CD4-positive, alpha-beta T cell treated with Interleukin-17A for 4 hours (primary cell): ENCODE measurements at regions not wholly inside any gene's neighbourhood (a gene's known extent, or its start where the extent isn't known, plus 50 kb on each side); places are given as distances from the start of the nearest gene placed in this dataset.
"Not testable (repeated sequence)": the region's sequence is repeated elsewhere in the genome, so short reads cannot be mapped to it uniquely, and the experiment has no call there.

Experiments
- DNase-seq: peaks from one replicate; pipeline ENCODE4 v3.0.0-alpha.2; 2020; ENCODE audit warnings: mixed read lengths

GRCh38 chr15:59894835-59895234 is 109.3 kb upstream of the FOXB1 start:
- no peak for DNase-seq

- DNase-seq, result no peak
Observed at GRCh38 chr15:59892985-59893384, 111.1 kb upstream of the FOXB1 start.

- DNase-seq, result not testable (repeated sequence)
Observed at GRCh38 chr15:59887870-59888269, 116.2 kb upstream of the FOXB1 start.

- DNase-seq, result no peak
Observed at GRCh38 chr15:59887211-59887610, 116.9 kb upstream of the FOXB1 start.

GRCh38 chr15:59886441-59886840 is 117.7 kb upstream of the FOXB1 start:
- no peak for DNase-seq

- DNase-seq, result no peak
Observed at GRCh38 chr15:59885832-59886231, 118.3 kb upstream of the FOXB1 start.

GRCh38 chr15:59879506-59880265 is 124.4 kb upstream of the FOXB1 start:
- DNase-seq, result no peak

GRCh38 chr15:59876140-59876539 is 128.0 kb upstream of the FOXB1 start:
- DNase-seq, result no peak

GRCh38 chr15:59873644-59874272 is 130.4 kb upstream of the FOXB1 start:
- DNase-seq, result no peak

- no peak for DNase-seq
Observed at GRCh38 chr15:59867086-59867855, 136.8 kb upstream of the FOXB1 start.

GRCh38 chr15:59866642-59867041 is 137.5 kb upstream of the FOXB1 start:
- DNase-seq, result no peak

- DNase-seq, result no peak
Observed at GRCh38 chr15:59862191-59863155, 141.6 kb upstream of the FOXB1 start.

GRCh38 chr15:59847968-59848367 is 156.1 kb upstream of the FOXB1 start:
- no peak for DNase-seq

- DNase-seq, result no peak
Observed at GRCh38 chr15:59845942-59846499, 156.9 kb upstream of the BNIP2 start.

- no peak for DNase-seq
Observed at GRCh38 chr15:59843609-59844008, 154.5 kb upstream of the BNIP2 start.

GRCh38 chr15:59841036-59841435 is 151.9 kb upstream of the BNIP2 start:
- no peak for DNase-seq

- no peak for DNase-seq
Observed at GRCh38 chr15:59839906-59840305, 150.8 kb upstream of the BNIP2 start.

- peak; percentile 6 for DNase-seq
Observed at GRCh38 chr15:59838900-59839299, 149.8 kb upstream of the BNIP2 start.

- no peak for DNase-seq
Observed at GRCh38 chr15:59835776-59836175, 146.7 kb upstream of the BNIP2 start.

- DNase-seq, result no peak
Observed at GRCh38 chr15:59834528-59834927, 145.4 kb upstream of the BNIP2 start.

GRCh38 chr15:59833366-59833765 is 144.2 kb upstream of the BNIP2 start:
- DNase-seq, result no peak

- DNase-seq, result no peak
Observed at GRCh38 chr15:59830873-59831272, 141.8 kb upstream of the BNIP2 start.
